Fibroblast of skin of back (primary cell): ENCODE measurements at regions not wholly inside any gene's neighbourhood (a gene's known extent, or its start where the extent isn't known, plus 50 kb on each side); places are given as distances from the start of the nearest gene placed in this dataset.
A peak's percentile ranks its signal among the peaks of the same experiment; 100 is the strongest.

Source experiments
- DNase-seq: peaks from one replicate; pipeline ENCODE4 v3.0.0-alpha.2; 2013

- DNase-seq, result no peak
Observed at GRCh38 chr6:106035655-106036054, 50.5 kb upstream of the PRDM1 start.

DNA sequence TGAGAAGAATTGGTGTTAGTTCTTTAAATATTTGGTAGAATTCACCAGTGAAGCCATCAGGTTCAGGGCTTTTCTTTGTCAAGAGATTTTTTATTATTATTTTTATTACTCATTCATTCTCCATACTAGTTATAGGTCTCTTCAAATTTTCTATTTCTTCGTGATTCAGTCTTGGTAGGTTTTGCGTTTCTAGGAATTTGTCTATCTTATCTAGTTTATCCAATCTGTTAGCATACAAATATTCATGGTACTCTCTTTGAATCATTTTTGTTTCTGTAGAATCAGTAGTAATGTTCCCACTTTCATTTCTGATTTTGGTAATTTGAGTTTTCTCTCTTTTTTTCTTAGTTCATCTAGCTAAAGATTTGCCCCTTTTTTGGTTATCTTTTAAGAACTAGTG is 52.3 kb upstream of the PRDM1 start:
- no peak for DNase-seq

DNA sequence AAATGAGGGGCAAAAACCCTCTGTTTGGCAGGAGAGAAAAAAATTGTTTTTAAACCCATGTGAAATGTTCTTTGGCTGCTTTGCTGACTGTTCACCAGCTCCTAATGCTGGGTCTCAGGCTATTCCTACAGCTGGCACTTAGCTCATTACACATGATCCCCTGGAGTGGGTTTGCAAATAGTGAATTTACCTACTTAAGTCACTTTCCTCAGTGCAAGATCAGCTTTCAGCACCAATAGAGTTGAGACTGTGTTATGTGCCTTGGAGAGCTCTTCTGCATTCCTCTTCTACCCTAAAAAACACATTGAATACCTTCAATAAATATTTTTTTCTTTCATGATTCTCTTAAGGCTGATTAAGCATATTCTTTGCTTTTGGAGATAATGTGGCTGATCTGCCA is 58.4 kb upstream of the PRDM1 start:
- no peak for DNase-seq

GRCh38 chr6:106026748-106027715 is 59.1 kb upstream of the PRDM1 start:
- DNase-seq, result no peak

DNA sequence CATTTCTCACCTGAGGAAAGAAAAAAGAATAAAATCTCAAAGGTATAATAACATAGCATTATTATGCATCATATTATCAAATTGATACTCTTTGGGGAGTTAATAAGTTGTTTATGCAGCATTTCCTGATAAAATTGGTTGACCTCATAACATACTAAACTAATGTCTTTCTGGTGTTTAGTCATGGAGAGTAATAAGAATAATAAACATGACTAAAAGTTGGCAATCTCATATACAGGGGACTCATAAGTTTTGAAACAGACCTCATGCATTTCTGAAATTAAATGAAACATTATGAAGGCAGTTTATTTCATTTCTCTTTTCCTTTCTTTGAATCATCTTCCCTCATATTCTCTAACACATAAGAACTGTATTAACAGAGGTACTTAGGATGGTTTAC is 60.5 kb upstream of the PRDM1 start:
- DNase-seq, result peak; percentile 21

DNA sequence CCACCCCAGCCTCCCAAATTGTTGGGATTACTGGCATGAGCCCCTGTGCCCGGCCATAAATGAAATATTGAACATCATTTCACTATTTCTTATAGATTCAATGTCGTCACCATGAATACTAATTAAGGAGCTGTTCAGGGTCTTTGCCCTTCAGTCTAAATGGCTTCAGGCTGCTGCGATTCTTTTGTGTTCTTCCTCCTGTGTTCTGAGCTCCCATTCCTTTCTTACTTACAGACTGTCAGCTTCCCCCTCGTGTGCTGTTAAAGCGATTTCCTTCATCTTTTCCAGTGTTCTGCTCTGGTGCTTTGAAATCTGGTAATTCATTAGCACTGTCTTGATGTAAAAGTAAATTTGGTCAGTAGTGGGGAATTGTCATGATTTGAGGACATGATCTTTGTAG is 63.3 kb upstream of the PRDM1 start:
- DNase-seq, result no peak

DNA sequence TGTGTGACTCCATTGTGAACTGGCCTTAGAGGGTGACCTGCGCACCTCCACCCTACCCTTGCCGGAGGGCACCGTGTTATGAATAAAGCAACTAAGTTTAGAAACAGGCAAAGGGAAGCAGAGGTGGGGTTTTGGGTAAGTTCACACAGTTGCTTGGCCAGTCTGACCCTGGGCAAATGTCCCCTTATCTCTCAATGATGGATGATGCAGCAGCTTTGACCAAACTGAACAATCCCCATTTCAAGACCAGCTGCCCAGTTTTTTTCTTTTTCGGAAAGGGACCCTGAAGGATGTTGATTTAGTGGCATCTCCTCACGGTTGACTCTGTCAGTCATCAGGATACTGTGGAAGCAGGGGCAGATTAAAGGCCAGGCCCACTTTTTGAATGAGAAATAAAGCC is 68.7 kb upstream of the PRDM1 start:
- DNase-seq, result no peak

GRCh38 chr6:106014955-106015354 is 71.2 kb upstream of the PRDM1 start:
- no peak for DNase-seq

DNA sequence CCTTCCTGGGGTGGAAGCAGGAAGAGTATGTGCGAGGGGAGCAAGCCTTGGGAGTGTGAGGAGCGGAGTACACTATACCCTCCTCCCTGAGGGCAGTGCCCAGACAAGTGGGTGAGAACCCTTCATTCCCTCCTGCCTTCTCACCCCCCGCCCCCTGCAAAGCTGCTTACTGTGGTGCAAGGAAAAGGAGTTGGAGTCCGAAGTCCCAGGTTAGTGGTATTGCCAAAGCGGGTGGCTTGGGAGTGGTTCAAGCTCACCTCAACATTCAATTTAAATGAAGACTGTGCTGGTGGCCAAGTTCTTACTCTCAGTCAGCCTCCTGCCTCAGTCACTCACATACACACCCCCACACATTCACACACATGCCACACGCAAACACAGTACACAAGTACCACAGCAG is 74.7 kb upstream of the PRDM1 start:
- no peak for DNase-seq

GRCh38 chr6:106005954-106006353 is 80.2 kb upstream of the PRDM1 start:
- DNase-seq, result no peak

DNA sequence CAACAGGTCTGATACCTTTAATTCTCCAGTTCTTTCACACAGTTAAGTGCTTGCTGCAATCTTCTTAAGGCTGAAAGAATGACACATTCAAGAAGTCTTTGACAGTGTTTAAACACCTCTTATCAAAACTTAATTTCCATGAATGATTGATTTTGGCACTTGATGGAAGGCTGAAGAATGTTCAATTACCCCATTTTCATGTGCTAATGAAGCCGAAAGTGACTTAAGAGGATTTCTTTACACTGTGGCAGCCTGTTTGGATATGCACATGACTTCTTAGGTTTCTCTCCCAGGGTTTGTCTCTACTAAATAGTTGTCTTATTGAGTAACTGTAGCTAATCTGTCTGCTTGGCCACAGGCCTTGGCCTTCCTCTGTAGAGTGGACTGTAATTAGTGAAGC is 81.1 kb upstream of the PRDM1 start:
- no peak for DNase-seq

DNA sequence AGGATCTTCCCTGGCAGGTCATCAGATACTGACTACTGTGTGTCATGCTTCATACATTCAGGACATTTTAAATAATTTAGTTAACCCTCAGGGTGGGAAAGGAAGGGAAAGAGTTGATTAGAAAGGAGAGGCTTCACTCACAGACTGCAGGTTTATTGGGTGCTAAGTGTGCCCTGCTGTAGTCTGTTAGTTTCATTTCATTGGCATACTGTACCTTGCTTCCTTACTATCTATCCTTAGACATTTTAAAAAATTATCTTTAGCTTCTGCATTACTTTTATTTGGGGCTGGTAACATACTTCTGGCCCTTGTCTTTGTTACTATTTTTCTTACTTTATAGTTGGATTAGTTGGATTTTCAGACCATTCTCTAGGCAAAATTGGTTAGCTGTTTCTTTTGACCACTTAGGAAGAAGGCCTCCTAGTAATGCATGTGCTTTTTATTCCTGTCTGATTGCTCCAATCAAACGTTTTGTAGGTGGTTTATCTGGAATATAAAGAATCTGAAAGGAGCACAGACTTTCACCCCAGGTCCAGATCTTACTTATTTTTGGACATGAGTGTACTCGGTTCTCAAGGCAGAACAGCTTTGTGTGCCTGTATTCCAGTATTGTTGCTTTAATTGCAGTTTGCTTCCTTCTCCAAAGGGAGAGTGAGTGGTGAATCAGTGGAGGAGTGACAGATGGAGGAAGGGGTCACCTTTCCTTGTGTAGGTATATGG is 82.7 kb upstream of the PRDM1 start:
- no peak for DNase-seq

DNA sequence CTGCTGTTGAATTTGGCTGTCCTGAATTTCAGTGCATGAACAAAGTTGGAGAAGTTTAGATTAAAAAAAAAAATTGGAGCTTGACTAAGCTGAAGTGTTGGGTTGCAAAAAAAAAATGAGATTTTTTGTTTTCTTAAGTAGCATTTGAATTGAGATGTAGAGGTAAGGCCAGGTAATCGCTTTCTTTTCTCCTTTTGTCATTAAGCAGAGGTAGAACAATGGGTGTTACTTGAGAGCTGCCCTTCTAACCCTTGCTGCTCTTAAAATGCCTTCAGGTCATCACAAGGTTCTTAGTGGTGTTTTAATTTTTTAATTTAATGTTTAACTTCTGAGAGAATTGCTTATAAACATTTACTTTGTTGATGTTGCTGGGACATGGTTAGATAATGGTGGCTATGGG is 84.1 kb upstream of the PRDM1 start:
- DNase-seq, result no peak

DNA sequence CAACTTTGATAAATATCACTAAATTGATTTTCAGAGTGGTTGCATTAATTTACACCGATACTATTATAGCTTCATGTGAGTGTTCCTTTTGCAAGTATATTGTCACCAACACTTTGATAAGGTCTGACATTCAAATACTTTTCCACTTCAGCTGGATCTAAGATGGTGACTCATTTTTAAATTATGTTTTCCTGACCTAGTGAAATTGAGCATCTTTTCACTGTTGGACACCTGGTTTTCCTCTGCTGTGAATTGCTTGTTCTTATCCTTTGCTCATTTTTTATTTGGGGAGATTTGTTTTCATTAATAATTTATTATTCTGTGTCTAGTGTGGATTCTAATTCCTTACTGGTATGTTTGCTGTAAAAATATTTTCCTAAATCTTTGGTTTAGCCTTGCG is 85.2 kb upstream of the PRDM1 start:
- DNase-seq, result no peak

DNA sequence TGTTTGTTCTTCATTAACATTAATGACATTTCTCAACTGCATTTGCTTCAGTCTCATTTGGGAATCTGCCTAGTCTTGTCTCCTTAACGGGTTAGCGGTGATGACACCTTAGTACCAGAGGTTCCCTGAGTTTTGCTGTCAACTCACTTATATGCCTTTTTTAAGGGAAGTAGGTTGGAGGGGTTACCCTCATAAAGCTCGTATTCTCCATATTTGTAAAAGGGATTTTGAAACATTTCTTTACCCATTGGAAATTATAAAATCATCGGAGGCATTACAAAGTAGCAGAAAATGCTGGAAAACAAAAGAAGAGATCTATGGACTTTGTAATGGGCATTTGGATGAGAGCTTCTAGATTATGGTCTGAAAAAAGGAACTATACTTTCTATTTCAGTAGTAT is 88.7 kb upstream of the PRDM1 start:
- no peak for DNase-seq

DNA sequence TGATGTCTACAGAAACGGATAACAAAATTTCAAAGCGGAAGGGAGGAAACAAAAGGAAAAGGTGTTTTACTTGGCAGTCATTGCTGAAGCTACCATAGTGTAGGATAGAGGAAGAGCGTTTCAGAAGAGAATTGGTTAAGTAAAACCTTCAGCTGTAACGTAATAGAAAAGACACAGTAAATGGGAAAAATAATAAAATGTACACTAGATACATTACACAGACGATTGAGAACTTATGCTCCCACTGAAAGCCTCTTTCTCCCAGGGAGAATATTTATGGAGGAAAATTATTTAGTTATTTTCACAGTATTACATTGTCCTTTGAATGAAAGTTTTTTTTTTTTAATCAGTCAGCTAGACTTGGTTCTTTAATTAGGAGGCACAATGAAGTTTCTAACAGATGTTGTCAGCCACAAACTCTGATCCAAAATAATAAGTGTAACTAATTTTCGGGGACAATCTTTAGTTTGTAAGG is 90.7 kb upstream of the PRDM1 start:
- DNase-seq, result no peak

- peak; percentile 76 for DNase-seq
Observed at GRCh38 chr6:105994591-105995390, 91.3 kb upstream of the PRDM1 start.

- peak; percentile 45 for DNase-seq
Observed at GRCh38 chr6:105994118-105994590, 92.0 kb upstream of the PRDM1 start.

GRCh38 chr6:105993341-105994117 is 92.6 kb upstream of the PRDM1 start:
- DNase-seq, result no peak

DNA sequence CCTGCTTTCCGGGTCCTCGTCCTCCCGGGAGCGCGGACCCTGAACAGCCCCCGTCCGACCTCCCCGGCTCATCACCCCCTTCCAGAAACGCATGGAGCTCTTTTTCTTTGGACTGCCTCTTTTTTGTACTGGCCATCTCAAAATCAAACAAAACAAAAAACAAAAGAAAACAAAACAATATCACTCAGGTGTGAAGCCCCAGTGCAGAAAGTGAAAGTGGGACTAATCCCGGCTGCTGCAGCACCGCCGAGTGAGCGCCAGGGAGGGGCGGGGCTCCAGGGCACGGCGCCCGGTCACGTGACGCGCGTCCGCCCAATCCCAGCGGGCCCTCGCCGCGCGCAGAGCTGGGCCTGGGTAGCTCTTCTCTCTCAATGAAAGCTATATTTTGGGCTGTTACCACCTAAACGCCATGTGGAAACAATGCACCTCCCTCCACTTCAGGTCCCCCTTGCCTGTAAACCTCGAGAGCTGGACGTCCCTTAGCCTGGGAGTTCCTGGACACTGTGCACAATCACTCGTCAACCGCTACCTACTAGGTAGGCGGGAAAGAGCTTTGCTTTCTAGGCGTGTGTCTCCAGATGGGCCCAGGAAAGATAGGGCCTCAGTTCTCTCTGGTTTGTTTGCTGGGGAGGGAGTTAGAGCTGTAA is 93.7 kb upstream of the PRDM1 start:
- DNase-seq, result peak; percentile 68

DNA sequence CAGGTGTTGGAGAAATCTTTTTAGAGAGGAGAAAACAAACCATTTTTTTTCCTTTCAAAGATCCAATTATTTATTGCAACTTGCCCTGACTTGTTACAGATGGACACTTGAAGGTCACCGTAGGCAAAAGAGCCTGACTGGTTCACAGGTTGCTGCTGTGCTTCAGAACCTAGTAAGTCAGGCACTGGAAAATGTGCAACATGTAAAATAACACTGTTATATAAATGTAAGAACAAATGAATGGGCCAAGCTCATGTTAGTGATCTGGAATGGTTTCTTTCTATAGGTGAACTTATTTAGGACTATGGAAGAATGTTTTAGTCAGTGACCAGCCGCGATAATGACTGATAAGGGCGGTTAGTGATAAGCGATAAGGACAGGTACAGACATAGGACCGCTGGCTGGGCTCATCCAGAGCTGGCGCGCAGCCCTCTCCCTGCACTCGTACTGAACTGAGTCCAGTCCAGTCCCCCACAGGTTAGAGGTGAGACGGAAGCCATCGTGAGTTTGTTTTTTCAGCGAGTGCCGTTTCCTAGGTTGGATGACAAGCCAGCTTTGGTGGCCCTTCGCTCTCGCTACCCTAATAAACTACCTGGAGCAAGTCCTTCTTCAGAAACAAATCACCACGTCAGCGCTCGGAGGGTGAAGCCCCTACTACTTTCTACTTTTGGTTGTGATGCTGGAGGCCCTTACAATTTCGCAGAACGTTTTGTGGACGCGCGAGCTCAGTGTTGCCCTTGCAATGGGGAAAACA is 94.4 kb upstream of the PRDM1 start:
- DNase-seq, result no peak
